ENCODE measurements at regions not wholly inside any gene's neighbourhood (a gene's known extent, or its start where the extent isn't known, plus 50 kb on each side); places are given as distances from the start of the nearest gene placed in this dataset.

- no peak for TF ChIP-seq CTCF (conservative IDR thresholded peaks at IDR 0.05)
- TF ChIP-seq ZFX (IDR thresholded peaks at IDR 0.05): no peak
Observed at GRCh38 chr14:87175175-87175574, 817.8 kb downstream of the GALC start.

Measured in C4-2B (cell line).